Skin epidermis (tissue), 12 donors: ENCODE measurements at regions not wholly inside any gene's neighbourhood (a gene's known extent, or its start where the extent isn't known, plus 50 kb on each side); places are given as distances from the start of the nearest gene placed in this dataset.
"Not testable (repeated sequence)": the region's sequence is repeated elsewhere in the genome, so short reads cannot be mapped to it uniquely, and the experiment has no call there.

ENCODE experiments used
- H3K27ac ChIP-seq, 21 experiments: fragments of 200-600 bp; sonication (generic) in 11 of 21; one replicate each; pipeline ENCODE4 v1.5.0; 2020; ENCODE audit warnings: mild to moderate bottlenecking in 3 of 21, inconsistent platforms in 2 of 21, moderate library complexity in 2 of 21
- H3K4me3 ChIP-seq, 7 experiments: fragments of 200-600 bp; sonication (generic) in 2 of 7; one replicate each; pipeline ENCODE4 v1.5.0; 2020; ENCODE audit warnings: inconsistent platforms in 2 of 7, mild to moderate bottlenecking in 2 of 7, moderate library complexity in 1 of 7

DNA sequence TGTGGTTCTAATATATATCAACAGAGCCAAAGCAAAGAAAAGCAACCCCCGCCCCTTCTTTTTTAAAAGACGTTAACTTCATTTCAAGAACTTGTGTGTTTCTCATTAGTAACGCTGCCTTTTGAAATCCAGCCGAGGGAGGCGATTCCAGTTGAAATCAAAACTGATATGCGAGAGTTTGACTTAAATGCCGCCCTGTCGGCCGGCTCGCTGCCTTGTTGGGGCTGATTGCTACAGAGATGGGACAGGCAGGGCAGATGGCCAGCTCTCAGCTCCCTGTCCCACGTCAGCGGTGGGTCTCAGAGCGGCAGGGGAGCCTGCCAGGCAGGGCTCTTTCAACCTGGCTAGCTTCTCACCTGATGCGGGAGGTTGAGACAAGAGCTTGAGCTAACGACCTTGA is 51.9 kb upstream of the ALX4 start:
- Histone ChIP-seq H3K4me3 (no peak overlapping the region), H3K27ac (peak overlapping the region in 2 of 21 experiments; percentile 47 to 56)

- Histone ChIP-seq H3K27ac (no peak overlapping the region), H3K4me3 (no peak overlapping the region)
Observed at GRCh38 chr11:44363116-44363515, 53.2 kb upstream of the ALX4 start.

GRCh38 chr11:44364596-44364995 is 54.7 kb upstream of the ALX4 start:
- no peak overlapping the region for H3K4me3 ChIP-seq
- no peak overlapping the region for H3K27ac ChIP-seq

DNA sequence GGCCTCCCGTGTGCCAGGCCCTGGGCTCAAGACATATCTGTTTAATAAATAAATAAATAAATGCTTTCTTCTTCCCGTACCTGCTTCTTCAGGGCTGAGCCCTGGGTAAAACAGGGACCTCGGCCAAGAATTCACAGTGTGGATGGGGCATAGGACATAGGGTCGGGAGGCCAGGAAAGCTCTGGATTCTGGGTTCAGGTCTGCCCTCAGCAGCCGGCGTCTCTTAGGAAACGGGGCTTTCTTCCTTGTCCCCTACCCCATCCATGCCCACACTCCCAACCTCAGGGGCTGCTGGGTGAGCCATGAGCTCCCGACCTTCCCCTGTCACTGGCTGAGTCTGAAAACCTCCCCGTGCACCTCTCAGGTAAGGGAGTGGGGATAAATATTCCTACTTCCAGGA is 55.7 kb upstream of the ALX4 start:
- Histone ChIP-seq H3K27ac (no peak overlapping the region), H3K4me3 (no peak overlapping the region)

- no peak overlapping the region for H3K4me3 ChIP-seq
Observed at GRCh38 chr11:44366026-44366425, 56.1 kb upstream of the ALX4 start.

GRCh38 chr11:44366741-44367140 is 56.8 kb upstream of the ALX4 start:
- no peak overlapping the region for H3K4me3 ChIP-seq
- no peak overlapping the region for H3K27ac ChIP-seq

More at GRCh38 chr11:44366026-44366425, 56.1 kb upstream of the ALX4 start:
- no peak overlapping the region for H3K27ac ChIP-seq

- H3K4me3 ChIP-seq: no peak overlapping the region
- H3K27ac ChIP-seq: no peak overlapping the region
Observed at GRCh38 chr11:44367452-44367851, 57.5 kb upstream of the ALX4 start.

- H3K27ac ChIP-seq: no peak overlapping the region
- H3K4me3 ChIP-seq: no peak overlapping the region
Observed at GRCh38 chr11:44368886-44369285, 58.9 kb upstream of the ALX4 start.

DNA sequence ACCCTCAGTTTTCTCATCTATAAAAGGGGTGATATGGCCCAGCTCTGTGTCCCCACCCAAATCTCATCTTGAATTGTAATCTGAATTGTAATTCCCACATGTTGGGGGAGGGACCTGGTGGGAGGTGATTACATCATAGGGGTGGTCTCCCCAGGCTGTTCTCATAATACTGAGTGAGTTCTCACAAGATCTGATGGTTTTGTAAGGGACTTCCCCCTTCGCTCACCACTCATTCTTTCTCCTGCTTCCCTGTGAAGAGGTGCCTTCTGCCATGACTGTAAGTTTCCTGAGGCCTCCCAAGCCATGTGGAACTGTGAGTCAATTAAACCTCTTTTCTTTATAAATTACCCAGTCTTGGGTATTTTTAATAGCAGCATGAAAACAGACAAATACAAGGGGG is 61.1 kb upstream of the ALX4 start:
- not testable (repeated sequence) for H3K4me3 ChIP-seq, H3K27ac ChIP-seq

DNA sequence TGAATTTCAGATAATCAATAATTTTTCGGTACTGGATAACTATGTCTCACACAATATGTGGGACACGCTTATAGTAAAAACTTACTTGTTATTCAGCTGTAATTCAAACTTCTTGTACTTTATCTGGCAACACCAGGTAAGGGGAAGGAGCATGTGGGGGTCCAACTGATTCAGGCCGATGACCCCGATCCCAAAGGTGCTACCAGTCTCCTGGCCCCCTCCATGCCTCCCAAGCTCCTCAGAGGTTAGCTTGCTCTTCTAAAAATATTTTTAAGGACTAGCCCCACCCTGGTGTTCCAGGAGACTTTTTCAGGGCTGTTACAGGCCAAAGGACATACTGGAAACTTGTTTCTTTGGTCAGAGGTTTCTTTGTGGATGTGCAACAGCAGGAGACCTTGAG is 61.8 kb upstream of the ALX4 start:
- H3K27ac ChIP-seq: no peak overlapping the region
- H3K4me3 ChIP-seq: no peak overlapping the region

GRCh38 chr11:44372989-44373388 is 63.0 kb upstream of the ALX4 start:
- Histone ChIP-seq H3K27ac (no peak overlapping the region), H3K4me3 (no peak overlapping the region)

DNA sequence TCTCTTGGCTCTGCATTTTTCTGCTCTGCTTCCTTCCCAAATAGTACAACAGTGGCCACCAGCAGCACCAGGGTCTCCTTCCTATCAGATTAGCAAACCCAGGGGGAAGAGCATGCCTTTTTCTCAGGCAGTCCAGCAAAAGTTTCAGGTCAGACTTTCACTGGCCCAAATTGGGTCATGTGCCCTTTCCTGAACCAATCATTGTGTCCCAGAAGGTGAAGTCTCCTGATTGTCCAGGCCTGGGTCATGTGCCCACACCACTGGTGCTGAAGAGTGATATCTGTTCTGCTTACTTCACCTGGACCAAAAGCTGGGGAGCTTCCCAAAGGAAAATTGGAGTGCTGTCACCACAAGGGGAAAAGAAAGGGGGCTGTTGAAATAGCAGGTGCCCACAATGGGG is 64.1 kb upstream of the ALX4 start:
- Histone ChIP-seq H3K27ac (no peak overlapping the region), H3K4me3 (no peak overlapping the region)

- Histone ChIP-seq H3K27ac (no peak overlapping the region), H3K4me3 (no peak overlapping the region)
Observed at GRCh38 chr11:44376423-44376822, 66.5 kb upstream of the ALX4 start.

DNA sequence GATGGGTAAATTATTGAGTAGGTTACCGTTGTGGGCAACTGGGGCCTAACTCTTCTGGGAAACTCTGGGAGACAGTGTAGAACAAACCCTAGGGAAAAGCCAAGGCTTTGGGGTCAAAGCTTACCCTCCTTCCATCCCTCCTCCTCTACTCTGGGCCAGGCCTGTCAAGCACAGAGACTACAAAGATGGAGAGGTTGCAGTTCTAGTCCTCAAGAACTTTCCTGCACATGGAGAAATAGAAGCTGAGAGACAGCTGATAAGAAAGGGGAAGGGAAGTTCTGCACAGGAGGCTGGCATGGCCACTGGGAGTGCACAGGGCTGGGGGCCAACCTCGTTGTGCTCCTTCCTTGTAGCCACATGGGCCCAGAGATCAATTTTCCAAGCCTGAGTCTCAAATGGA is 67.2 kb upstream of the ALX4 start:
- Histone ChIP-seq H3K27ac (no peak overlapping the region), H3K4me3 (no peak overlapping the region)

- Histone ChIP-seq H3K27ac (no peak overlapping the region), H3K4me3 (no peak overlapping the region)
Observed at GRCh38 chr11:44377914-44378321, 68.0 kb upstream of the ALX4 start.

- Histone ChIP-seq H3K4me3 (no peak overlapping the region), H3K27ac (no peak overlapping the region)
Observed at GRCh38 chr11:44379141-44380008, 69.4 kb upstream of the ALX4 start.

DNA sequence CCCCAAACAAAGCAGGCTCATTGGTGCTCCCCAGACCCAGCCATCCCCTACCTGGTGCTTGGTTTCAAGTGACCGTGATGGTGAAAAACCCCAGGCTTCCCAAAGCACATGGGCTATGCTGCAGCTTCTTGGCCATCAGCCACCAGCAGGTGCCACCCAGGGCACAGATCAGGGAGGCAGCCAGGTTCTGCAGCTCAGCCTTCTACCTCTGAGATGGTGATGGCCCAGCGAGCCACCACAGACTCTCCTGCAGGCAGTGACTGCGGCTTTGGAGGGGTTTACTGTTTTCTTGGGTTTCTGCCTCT is 70.0 kb upstream of the ALX4 start:
- Histone ChIP-seq H3K4me3 (no peak overlapping the region), H3K27ac (no peak overlapping the region)

- Histone ChIP-seq H3K4me3 (no peak overlapping the region), H3K27ac (no peak overlapping the region)
Observed at GRCh38 chr11:44380820-44381219, 70.9 kb upstream of the ALX4 start.

GRCh38 chr11:44381261-44381660 is 71.3 kb upstream of the ALX4 start:
- no peak overlapping the region for H3K4me3 ChIP-seq
- H3K27ac ChIP-seq: no peak overlapping the region

GRCh38 chr11:44382118-44382517 is 72.2 kb upstream of the ALX4 start:
- Histone ChIP-seq H3K4me3 (no peak overlapping the region), H3K27ac (no peak overlapping the region)

DNA sequence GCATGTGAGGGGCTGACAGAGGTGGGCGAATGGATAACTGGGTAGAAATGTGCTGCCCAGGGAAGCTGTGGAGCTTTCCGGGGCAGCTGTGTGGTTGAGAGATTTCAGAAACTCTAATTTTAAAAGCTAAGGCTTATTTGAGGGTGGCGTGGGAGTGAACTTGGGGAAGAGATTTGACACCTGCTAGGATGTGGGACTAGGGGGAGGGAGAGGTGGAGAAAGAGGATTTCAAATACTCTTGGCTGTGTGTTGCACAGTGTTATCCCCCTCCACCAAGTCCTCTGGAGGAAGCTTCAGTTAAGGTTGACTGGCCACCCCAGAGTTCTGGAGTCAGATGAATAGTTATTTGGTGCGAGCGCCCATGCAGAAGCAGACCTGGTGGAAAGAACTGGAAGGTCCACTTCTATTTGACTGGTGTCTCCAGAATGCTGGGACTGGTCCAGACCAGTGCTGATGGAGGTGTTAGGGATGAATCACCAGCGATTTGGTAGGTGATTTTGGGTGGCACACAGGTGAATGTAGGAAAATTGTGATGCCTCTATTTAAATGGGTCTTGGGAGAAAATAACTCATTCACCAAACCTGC is 72.8 kb upstream of the ALX4 start:
- no peak overlapping the region for H3K27ac ChIP-seq
- no peak overlapping the region for H3K4me3 ChIP-seq

DNA sequence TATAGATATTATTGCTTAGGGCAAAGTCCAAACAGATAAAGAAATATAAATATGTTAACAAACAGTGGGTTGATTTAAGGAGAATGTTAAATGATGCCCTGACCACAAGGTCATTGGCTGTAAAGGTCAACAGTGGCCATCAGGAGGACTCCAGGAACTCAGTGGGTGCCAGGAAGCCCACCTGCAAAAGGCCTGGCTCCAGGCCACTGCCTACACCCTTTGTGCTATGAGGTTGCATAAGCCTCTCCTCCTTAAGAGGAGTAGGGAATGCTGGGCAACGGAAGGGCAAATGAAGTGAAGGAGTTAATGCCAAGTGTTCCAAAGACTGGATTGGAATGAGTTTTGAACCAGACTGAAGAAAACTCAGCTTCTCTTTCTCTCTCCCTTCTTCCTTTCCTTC is 73.3 kb upstream of the ALX4 start:
- no peak overlapping the region for H3K4me3 ChIP-seq
- H3K27ac ChIP-seq: no peak overlapping the region
